BJ (cell line): ENCODE measurements at regions not wholly inside any gene's neighbourhood (a gene's known extent, or its start where the extent isn't known, plus 50 kb on each side); places are given as distances from the start of the nearest gene placed in this dataset.

ENCODE experiments used
- CTCF ChIA-PET: fragments of 350-600 bp; formaldehyde crosslinking; extraction: SDS; loops from one replicate; lab custom pipeline; 2021; ENCODE audit warnings: antibody characterized with exemption, inconsistent platforms; lab: Yijun Ruan, JAX
- POLR2A ChIA-PET: fragments of 300-600 bp; sonication (Branson Sonifier 250); formaldehyde crosslinking; extraction: SDS; loops from one replicate; lab custom pipeline; 2021; ENCODE audit warnings: antibody characterized with exemption; lab: Charles Lee
- DNase-seq: peaks from one replicate; pipeline ENCODE4 v3.0.0-alpha.2; 2011; ENCODE audit warnings: low read depth
- H3K27me3 ChIP-seq: 2 replicates; pipeline ENCODE4 v1.6.0; 2011; ENCODE audit warnings: low read length; ENCODE audit not compliant: control insufficient read depth, insufficient read depth
- H3K36me3 ChIP-seq: 2 replicates; pipeline ENCODE4 v1.5.1; 2011; ENCODE audit warnings: low read length; ENCODE audit not compliant: control insufficient read depth, insufficient read depth
- H3K4me3 ChIP-seq: 2 replicates; pipeline ENCODE4 v1.5.1; 2011; ENCODE audit warnings: low read depth, mild to moderate bottlenecking, control low read depth, low read length
- TF ChIP-seq, protein P1 (sequence below): IDR thresholded peaks from 2 replicates; pipeline ENCODE4 v1.5.1; 2011; ENCODE audit warnings: low read depth, mild to moderate bottlenecking, control low read depth, inconsistent platforms, low read length, moderate library complexity; ENCODE audit not compliant: insufficient read depth

DNA sequence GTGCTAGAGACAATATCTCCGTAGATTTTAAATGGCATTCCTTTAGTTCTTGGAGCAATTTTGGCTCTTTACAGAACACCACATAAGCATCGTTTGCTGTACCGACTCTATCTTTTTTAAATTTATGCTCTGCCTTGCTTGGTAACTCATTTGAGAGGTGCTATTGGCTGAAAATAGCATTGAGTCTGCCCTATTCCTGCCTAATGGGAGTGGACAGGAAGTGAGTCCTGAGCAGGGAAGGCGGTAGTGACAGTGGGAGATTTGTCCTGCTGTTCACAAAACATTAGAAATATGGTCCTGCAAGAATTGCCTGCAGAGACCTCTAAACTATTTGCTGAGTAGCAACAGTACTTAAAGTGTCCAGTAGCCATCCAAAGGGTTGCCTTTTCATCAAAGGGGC is 115.2 kb upstream of the IFNE start:
- CTCF ChIA-PET: no interaction called here
- Histone ChIP-seq H3K27me3 (no peaks in the 10 kb centered on the region), H3K4me3 (no peak overlapping the region), H3K36me3 (no peaks in the 10 kb centered on the region)
- TF ChIP-seq, protein P1, sequence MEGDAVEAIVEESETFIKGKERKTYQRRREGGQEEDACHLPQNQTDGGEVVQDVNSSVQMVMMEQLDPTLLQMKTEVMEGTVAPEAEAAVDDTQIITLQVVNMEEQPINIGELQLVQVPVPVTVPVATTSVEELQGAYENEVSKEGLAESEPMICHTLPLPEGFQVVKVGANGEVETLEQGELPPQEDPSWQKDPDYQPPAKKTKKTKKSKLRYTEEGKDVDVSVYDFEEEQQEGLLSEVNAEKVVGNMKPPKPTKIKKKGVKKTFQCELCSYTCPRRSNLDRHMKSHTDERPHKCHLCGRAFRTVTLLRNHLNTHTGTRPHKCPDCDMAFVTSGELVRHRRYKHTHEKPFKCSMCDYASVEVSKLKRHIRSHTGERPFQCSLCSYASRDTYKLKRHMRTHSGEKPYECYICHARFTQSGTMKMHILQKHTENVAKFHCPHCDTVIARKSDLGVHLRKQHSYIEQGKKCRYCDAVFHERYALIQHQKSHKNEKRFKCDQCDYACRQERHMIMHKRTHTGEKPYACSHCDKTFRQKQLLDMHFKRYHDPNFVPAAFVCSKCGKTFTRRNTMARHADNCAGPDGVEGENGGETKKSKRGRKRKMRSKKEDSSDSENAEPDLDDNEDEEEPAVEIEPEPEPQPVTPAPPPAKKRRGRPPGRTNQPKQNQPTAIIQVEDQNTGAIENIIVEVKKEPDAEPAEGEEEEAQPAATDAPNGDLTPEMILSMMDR: no peak
- DNase-seq: no peak
- POLR2A ChIA-PET: no interaction called here

DNA sequence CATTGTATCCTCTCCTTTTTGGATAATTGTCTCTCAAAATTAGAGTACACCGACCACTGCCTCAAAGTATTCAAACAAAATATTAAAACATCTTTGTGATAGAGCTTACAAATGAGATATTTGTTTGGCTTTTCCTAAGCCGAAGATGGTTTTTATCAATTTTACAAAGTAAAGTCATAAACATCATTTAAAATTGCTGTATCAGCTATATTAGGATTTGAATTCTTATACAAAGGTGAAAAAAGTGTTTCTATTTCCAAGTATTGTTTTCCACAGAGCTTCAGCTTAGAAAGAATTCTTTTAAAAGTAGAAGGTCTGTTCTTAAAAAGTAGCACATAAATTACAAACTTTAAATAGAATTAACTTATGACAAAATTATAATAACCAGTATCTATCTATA is 116.6 kb upstream of the IFNE start:
- no peak for DNase-seq
- H3K36me3 ChIP-seq: no peaks in the 10 kb centered on the region
- POLR2A ChIA-PET: no interaction called here
- no peaks in the 10 kb centered on the region for H3K27me3 ChIP-seq
- no peak overlapping the region for H3K4me3 ChIP-seq
- CTCF ChIA-PET: no interaction called here
- TF ChIP-seq, protein P1: no peak

DNA sequence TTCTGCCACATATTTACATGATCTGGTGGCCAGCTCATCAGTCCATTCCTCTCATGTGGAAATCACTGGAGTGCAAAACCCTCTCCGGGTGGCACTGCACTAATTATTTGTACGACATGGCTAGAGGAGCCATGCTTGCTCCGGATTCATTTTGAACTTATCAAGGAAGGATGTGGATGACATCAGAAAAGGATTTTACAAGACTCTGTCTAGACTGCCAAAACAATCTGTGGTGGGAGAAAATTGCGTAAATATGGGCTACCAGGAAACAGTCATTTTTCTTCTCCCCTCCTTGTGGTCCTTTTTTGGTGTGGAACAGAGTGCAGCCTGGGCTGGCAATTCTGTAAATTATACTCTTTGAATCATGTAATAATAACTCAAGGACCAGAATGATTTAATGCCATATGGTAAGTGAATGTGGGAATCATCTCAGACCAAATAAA is 123.4 kb upstream of the IFNE start:
- no peak overlapping the region for H3K4me3 ChIP-seq
- TF ChIP-seq, protein P1: no peak

DNA sequence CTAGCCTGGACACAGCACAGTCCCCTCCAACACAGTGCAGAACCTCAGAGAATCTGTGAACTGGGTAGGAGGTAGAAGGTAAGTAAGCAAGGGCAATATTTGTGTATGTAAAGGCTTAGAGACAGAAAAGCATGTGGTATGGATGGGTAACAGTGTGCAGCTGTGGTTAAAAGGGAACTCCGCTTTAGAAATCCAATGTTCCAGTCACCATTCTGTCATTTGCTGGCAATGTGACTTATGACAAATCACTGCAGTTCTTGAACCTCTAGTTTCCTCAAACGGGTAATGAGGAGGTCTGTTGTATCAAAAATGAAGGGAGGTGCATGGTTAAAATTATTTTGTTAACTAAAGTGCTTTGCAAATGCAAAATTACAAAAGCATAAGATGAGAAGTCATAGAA is 125.5 kb upstream of the IFNE start:
- Histone ChIP-seq H3K4me3 (no peak overlapping the region), H3K36me3 (no peaks in the 10 kb centered on the region), H3K27me3 (no peaks in the 10 kb centered on the region)
- TF ChIP-seq, protein P1: no peak
- POLR2A ChIA-PET: no interaction called here
- CTCF ChIA-PET: no interaction called here
- no peak for DNase-seq

More for the DNA sequence above, 123.4 kb upstream of the IFNE start:
- ChIA-PET CTCF (interaction anchor here (1.4 kb wide), 1 partner anchor 12 kb away, joined by 3 read pairs; no protein-coding TSS in a partner anchor), POLR2A (no interaction called here)
- Histone ChIP-seq H3K27me3 (no peaks in the 10 kb centered on the region), H3K36me3 (no peaks in the 10 kb centered on the region)
- peak; percentile 80 for DNase-seq

DNA sequence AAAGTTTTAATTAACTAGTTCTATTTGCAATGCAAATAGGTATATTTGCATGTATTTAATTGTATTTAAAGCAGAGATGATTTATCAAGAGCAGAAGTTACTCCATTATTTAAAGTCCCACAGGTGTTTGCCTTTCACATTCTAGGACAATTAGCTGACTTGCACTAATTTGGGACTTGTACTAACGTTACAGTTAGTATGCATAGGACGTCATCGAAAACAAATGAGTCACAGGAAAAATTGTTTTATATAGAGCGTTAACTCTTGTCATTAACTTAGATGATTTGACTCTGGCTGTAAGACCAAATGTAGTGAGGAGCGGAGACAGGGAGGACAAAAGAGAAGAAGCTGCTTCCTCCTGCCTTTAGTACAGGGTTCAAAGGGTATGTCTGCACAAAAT is 126.1 kb upstream of the IFNE start:
- TF ChIP-seq, protein P1: no peak
- no peak for DNase-seq
- Histone ChIP-seq H3K36me3 (no peaks in the 10 kb centered on the region), H3K27me3 (no peaks in the 10 kb centered on the region), H3K4me3 (no peak overlapping the region)
- POLR2A ChIA-PET: no interaction called here
- CTCF ChIA-PET: no interaction called here
